KMS-11 (cell line): ENCODE measurements at regions not wholly inside any gene's neighbourhood (a gene's known extent, or its start where the extent isn't known, plus 50 kb on each side); places are given as distances from the start of the nearest gene placed in this dataset.
"Not testable (repeated sequence)": the region's sequence is repeated elsewhere in the genome, so short reads cannot be mapped to it uniquely, and the experiment has no call there.

Experiments
- H2AFZ ChIP-seq: fragments of 200-600 bp; sonication (generic); 2 replicates; pipeline ENCODE4 v1.6.1; 2016; ENCODE audit warnings: antibody characterized with exemption, mixed run types, low read depth
- H3K27ac ChIP-seq: fragments of 200-600 bp; sonication (generic); 2 replicates; pipeline ENCODE4 v1.6.1; 2016; ENCODE audit warnings: mild to moderate bottlenecking, mixed run types
- H3K27me3 ChIP-seq: fragments of 200-600 bp; sonication (generic); 2 replicates; pipeline ENCODE4 v1.6.1; 2017; ENCODE audit warnings: mild to moderate bottlenecking, low read depth, mixed run types, moderate library complexity; ENCODE audit not compliant: insufficient read depth
- H3K36me3 ChIP-seq: fragments of 200-600 bp; sonication (generic); 2 replicates; pipeline ENCODE4 v1.6.1; 2017; ENCODE audit warnings: mild to moderate bottlenecking, mixed run types; ENCODE audit not compliant: insufficient read depth
- H3K4me1 ChIP-seq: fragments of 200-600 bp; sonication (generic); 2 replicates; pipeline ENCODE4 v1.6.1; 2016; ENCODE audit warnings: mild to moderate bottlenecking, low read depth, mixed run types; ENCODE audit not compliant: poor library complexity, severe bottlenecking
- H3K4me2 ChIP-seq: fragments of 200-600 bp; sonication (generic); 2 replicates; pipeline ENCODE4 v1.7.0; 2016; ENCODE audit warnings: mild to moderate bottlenecking, mixed run types
- H3K4me3 ChIP-seq: fragments of 200-600 bp; sonication (generic); IDR thresholded peaks from 2 replicates; pipeline ENCODE4 v1.6.1; 2017; ENCODE audit warnings: low read depth, low read length, mixed read lengths; ENCODE audit not compliant: insufficient read depth
- H3K79me2 ChIP-seq: fragments of 200-600 bp; sonication (generic); 2 replicates; pipeline ENCODE4 v1.6.1; 2016; ENCODE audit warnings: low read depth, mixed run types; ENCODE audit not compliant: insufficient read depth
- H3K9ac ChIP-seq: fragments of 200-600 bp; sonication (generic); 2 replicates; pipeline ENCODE4 v1.6.1; 2016; ENCODE audit warnings: mild to moderate bottlenecking, mixed run types
- H4K20me1 ChIP-seq: fragments of 200-600 bp; sonication (generic); 2 replicates; pipeline ENCODE4 v1.6.1; 2016; ENCODE audit warnings: mild to moderate bottlenecking, mixed run types; ENCODE audit not compliant: insufficient read depth
- CTCF ChIP-seq: fragments of 200-600 bp; sonication (generic); conservative IDR thresholded peaks from 2 replicates; pipeline ENCODE4 v1.6.1; 2017; ENCODE audit warnings: low read depth, mild to moderate bottlenecking, antibody characterized with exemption, low read length, moderate library complexity, mixed read lengths

- H3K4me2 ChIP-seq, result no peak overlapping the region
These were observed 1094.7 kb upstream of the CDH8 start for GRCh38 chr16:63130942-63131341.

DNA sequence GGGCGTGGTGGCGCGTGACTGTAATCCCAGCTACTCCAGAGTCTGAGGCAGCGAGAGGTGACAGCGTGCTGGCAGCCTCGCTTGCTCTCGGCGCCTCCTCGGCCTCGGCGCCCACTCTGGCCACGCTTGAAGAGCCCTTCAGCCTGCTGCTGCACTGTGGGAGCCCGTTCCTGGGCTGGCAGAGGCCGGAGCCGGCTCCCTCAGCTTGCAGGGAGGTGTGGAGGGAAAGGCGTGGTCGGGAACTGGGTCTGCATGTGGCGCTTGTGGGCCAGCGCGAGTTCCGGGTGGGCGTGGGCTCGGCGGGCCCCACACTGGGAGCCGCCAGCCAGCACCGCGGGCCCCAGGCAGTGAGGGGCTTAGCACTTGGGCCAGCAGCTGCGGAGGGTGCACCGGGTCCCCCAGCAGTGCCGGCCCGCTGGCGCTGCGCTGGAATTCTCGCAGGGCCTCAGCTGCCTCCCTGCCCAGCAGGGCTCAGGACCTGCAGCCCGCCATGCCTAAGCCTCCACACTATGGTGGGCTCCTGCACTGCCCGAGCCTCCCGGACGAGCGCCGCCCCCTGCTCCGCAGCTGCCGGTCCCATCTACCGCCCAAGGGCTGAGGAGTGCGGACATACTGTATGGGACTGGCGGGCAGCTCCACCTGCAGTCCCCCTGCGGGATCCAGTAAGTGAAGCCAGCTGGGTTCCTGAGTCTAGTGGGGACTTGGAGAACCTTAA is 1093.3 kb upstream of the CDH8 start:
- Histone ChIP-seq H3K79me2 (no peaks in the 10 kb centered on the region), H3K4me3 (no peak overlapping the region), H4K20me1 (no peaks in the 10 kb centered on the region), H3K4me2 (no peak overlapping the region), H3K4me1 (peaks cover 19% of the 10 kb centered on the region), H3K36me3 (no peaks in the 10 kb centered on the region), H3K9ac (no peak overlapping the region), H2AFZ (no peak overlapping the region), H3K27ac (no peak overlapping the region), H3K27me3 (no peaks in the 10 kb centered on the region)
- TF ChIP-seq CTCF, result no peak

More at GRCh38 chr16:63130942-63131341, 1094.7 kb upstream of the CDH8 start:
- peaks cover 33% of the 10 kb centered on the region for H3K4me1 ChIP-seq
- no peak overlapping the region for H3K27ac ChIP-seq
- TF ChIP-seq CTCF, result no peak
- no peaks in the 10 kb centered on the region for H3K27me3 ChIP-seq
- no peaks in the 10 kb centered on the region for H3K79me2 ChIP-seq
- H3K9ac ChIP-seq, result no peak overlapping the region
- no peak overlapping the region for H2AFZ ChIP-seq
- H4K20me1 ChIP-seq, result no peaks in the 10 kb centered on the region
- no peaks in the 10 kb centered on the region for H3K36me3 ChIP-seq
- H3K4me3 ChIP-seq, result no peak overlapping the region

GRCh38 chr16:63119905-63120304 is 1083.7 kb upstream of the CDH8 start:
- not testable (repeated sequence) for H3K4me3 ChIP-seq, H3K4me1 ChIP-seq, H3K27ac ChIP-seq, H3K4me2 ChIP-seq, H3K36me3 ChIP-seq, H3K27me3 ChIP-seq, H3K79me2 ChIP-seq, H4K20me1 ChIP-seq, H2AFZ ChIP-seq, H3K9ac ChIP-seq

DNA sequence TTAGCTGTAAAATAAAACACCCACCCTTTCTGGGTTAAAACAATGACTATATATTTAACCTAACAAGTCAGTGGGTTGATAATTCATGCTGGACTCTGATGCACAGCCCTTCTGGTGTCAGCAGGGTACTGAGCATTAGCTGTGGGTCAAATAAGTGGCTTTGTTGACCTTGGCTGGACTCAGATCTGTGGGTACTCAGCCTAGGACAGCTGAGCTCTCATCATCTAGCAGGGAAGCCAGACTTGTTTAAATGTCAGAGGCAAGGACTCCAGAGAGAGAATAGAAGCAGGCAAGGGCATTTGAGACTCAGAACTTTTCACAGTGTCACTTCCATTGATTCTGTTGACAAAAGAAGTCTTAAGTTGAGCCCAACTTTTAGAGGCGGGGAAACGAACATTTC is 1063.8 kb upstream of the CDH8 start:
- H3K4me2 ChIP-seq, result no peak overlapping the region
- no peak overlapping the region for H3K27ac ChIP-seq
- no peaks in the 10 kb centered on the region for H4K20me1 ChIP-seq
- H2AFZ ChIP-seq, result no peak overlapping the region
- no peaks in the 10 kb centered on the region for H3K27me3 ChIP-seq
- H3K9ac ChIP-seq, result no peak overlapping the region
- no peak overlapping the region for H3K4me3 ChIP-seq
- no peaks in the 10 kb centered on the region for H3K4me1 ChIP-seq
- no peaks in the 10 kb centered on the region for H3K79me2 ChIP-seq
- H3K36me3 ChIP-seq, result no peaks in the 10 kb centered on the region
- TF ChIP-seq CTCF, result no peak

DNA sequence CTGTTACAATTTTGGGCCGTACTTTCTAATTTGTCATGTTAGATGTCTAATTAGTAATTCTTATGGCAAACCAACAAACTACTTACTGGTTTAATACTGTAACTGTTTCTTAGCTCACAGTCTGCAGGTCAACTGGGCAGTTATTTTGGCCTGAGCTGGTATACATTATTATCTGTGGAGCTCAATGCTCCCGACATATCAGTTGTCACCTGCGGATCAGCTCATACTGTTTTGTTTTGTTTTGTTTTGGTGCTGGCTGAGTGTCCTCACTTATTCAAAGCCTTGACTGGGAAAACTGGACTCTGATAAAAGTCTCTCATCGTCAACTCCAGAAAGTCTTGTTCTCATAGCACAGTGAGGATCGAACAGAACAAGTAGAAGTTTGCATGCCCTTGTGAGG is 1060.6 kb upstream of the CDH8 start:
- Histone ChIP-seq H3K9ac (no peak overlapping the region), H4K20me1 (no peaks in the 10 kb centered on the region), H3K79me2 (no peaks in the 10 kb centered on the region), H3K4me2 (no peak overlapping the region), H3K27me3 (no peaks in the 10 kb centered on the region), H3K27ac (no peak overlapping the region), H3K36me3 (no peaks in the 10 kb centered on the region), H3K4me3 (no peak overlapping the region), H2AFZ (no peak overlapping the region), H3K4me1 (no peaks in the 10 kb centered on the region)
- no peak for TF ChIP-seq CTCF
